HG03432 (cell line): ENCODE measurements at regions not wholly inside any gene's neighbourhood (a gene's known extent, or its start where the extent isn't known, plus 50 kb on each side); places are given as distances from the start of the nearest gene placed in this dataset.
"Not testable (repeated sequence)": the region's sequence is repeated elsewhere in the genome, so short reads cannot be mapped to it uniquely, and the experiment has no call there.

Experiments
- ATAC-seq: cut with Tn5 transposase; IDR thresholded peaks from one replicate; pipeline ENCODE4 v1.9.1; 2021; ENCODE audit warnings: mild to moderate bottlenecking, moderate library complexity; ENCODE audit not compliant: unreplicated experiment

- no peak for ATAC-seq
Measured at GRCh38 chr10:2223548-2224320, 486.4 kb upstream of the ADARB2 start.

GRCh38 chr10:2222631-2223030, 485.3 kb upstream of the ADARB2 start:
- no peak for ATAC-seq

GRCh38 chr10:2214805-2215204, 477.5 kb upstream of the ADARB2 start:
- no peak for ATAC-seq

GRCh38 chr10:2214092-2214491, 476.8 kb upstream of the ADARB2 start:
- no peak for ATAC-seq

- no peak for ATAC-seq
Measured at GRCh38 chr10:2212244-2212834, 475.0 kb upstream of the ADARB2 start.

GRCh38 chr10:2210088-2210487, 472.8 kb upstream of the ADARB2 start:
- ATAC-seq, result no peak

- no peak for ATAC-seq
Measured at GRCh38 chr10:2208106-2208505, 470.8 kb upstream of the ADARB2 start.

- no peak for ATAC-seq
Measured at GRCh38 chr10:2207246-2207922, 470.1 kb upstream of the ADARB2 start.

- ATAC-seq, result no peak
Measured at GRCh38 chr10:2205406-2205805, 468.1 kb upstream of the ADARB2 start.

- no peak for ATAC-seq
Measured at GRCh38 chr10:2202401-2202800, 465.1 kb upstream of the ADARB2 start.

- ATAC-seq, result no peak
Measured at GRCh38 chr10:2201534-2202099, 464.3 kb upstream of the ADARB2 start.

GRCh38 chr10:2197663-2198062, 460.3 kb upstream of the ADARB2 start:
- ATAC-seq, result no peak

GRCh38 chr10:2196272-2196671, 458.9 kb upstream of the ADARB2 start:
- no peak for ATAC-seq

- ATAC-seq, result not testable (repeated sequence)
Measured at GRCh38 chr10:2189356-2189755, 452.0 kb upstream of the ADARB2 start.

- no peak for ATAC-seq
Measured at GRCh38 chr10:2188371-2188770, 451.0 kb upstream of the ADARB2 start.

GRCh38 chr10:2173327-2173726, 436.0 kb upstream of the ADARB2 start:
- ATAC-seq, result no peak

GRCh38 chr10:2165771-2166460, 428.6 kb upstream of the ADARB2 start:
- ATAC-seq, result no peak

GRCh38 chr10:2150288-2150687, 413.0 kb upstream of the ADARB2 start:
- ATAC-seq, result no peak

- no peak for ATAC-seq
Measured at GRCh38 chr10:2145926-2146478, 408.7 kb upstream of the ADARB2 start.

GRCh38 chr10:2145491-2145890, 408.2 kb upstream of the ADARB2 start:
- no peak for ATAC-seq

- ATAC-seq, result no peak
Measured at GRCh38 chr10:2144584-2144983, 407.3 kb upstream of the ADARB2 start.
